H9 (cell line): ENCODE measurements at regions not wholly inside any gene's neighbourhood (a gene's known extent, or its start where the extent isn't known, plus 50 kb on each side); places are given as distances from the start of the nearest gene placed in this dataset.

Experiments
- DNase-seq: peaks from one replicate; pipeline ENCODE4 v3.0.0-alpha.2; 2017
- H2AFZ ChIP-seq: one replicate; pipeline ENCODE4 v1.6.1; 2013; ENCODE audit warnings: mild to moderate bottlenecking, low read length, control low read depth, moderate library complexity
- H2AK5ac ChIP-seq: 2 replicates; pipeline ENCODE4 v1.6.1; 2013; ENCODE audit warnings: low read length, control low read depth, mixed read lengths; ENCODE audit not compliant: insufficient read length
- H2BK120ac ChIP-seq: one replicate; pipeline ENCODE4 v1.6.1; 2013; ENCODE audit warnings: low read depth, mild to moderate bottlenecking, low read length, control low read depth, inconsistent platforms; ENCODE audit not compliant: poor library complexity, severe bottlenecking
- H2BK12ac ChIP-seq: 2 replicates; pipeline ENCODE4 v1.6.1; 2013; ENCODE audit warnings: low read length, control low read depth, mixed read lengths, low read depth; ENCODE audit not compliant: insufficient read length
- H2BK15ac ChIP-seq: 2 replicates; pipeline ENCODE4 v1.6.1; 2013; ENCODE audit warnings: low read depth, low read length, control low read depth
- H2BK20ac ChIP-seq: one replicate; pipeline ENCODE4 v1.6.1; 2013; ENCODE audit warnings: low read depth, mild to moderate bottlenecking, low read length, control low read depth, inconsistent platforms; ENCODE audit not compliant: poor library complexity, severe bottlenecking
- H2BK5ac ChIP-seq: 2 replicates; pipeline ENCODE4 v1.6.1; 2013; ENCODE audit warnings: low read length, control low read depth, mixed read lengths; ENCODE audit not compliant: insufficient read length
- H3K14ac ChIP-seq: 2 replicates; pipeline ENCODE4 v1.6.1; 2013; ENCODE audit warnings: low read length, control low read depth; ENCODE audit not compliant: insufficient read depth
- H3K18ac ChIP-seq: 2 replicates; pipeline ENCODE4 v1.6.1; 2013; ENCODE audit warnings: low read depth, mild to moderate bottlenecking, mixed read lengths, low read length, control low read depth; ENCODE audit not compliant: insufficient read length
- H3K23ac ChIP-seq: 2 replicates; pipeline ENCODE4 v1.6.1; 2013; ENCODE audit warnings: low read length, control low read depth, mixed read lengths, low read depth; ENCODE audit not compliant: insufficient read length
- H3K23me2 ChIP-seq: 2 replicates; pipeline ENCODE4 v1.6.1; 2013; ENCODE audit warnings: low read depth, mild to moderate bottlenecking, mixed read lengths, low read length, control low read depth; ENCODE audit not compliant: insufficient read length, poor library complexity, severe bottlenecking
- H3K27ac ChIP-seq: 2 replicates; pipeline ENCODE4 v1.5.1; 2013; ENCODE audit warnings: low read length, control low read depth, mixed read lengths, low read depth; ENCODE audit not compliant: insufficient read length
- H3K27me3 ChIP-seq: 2 replicates; pipeline ENCODE4 v1.6.1; 2013; ENCODE audit warnings: low read length, control low read depth, inconsistent platforms; ENCODE audit not compliant: insufficient read depth
- H3K4ac ChIP-seq: 2 replicates; pipeline ENCODE4 v1.6.1; 2013; ENCODE audit warnings: low read depth, mild to moderate bottlenecking, control low read depth, inconsistent platforms, low read length, moderate library complexity
- H3K4me1 ChIP-seq: 2 replicates; pipeline ENCODE4 v1.6.1; 2013; ENCODE audit warnings: low read length, control low read depth, inconsistent platforms; ENCODE audit not compliant: insufficient read depth
- H3K4me2 ChIP-seq: 2 replicates; pipeline ENCODE4 v1.6.1; 2013; ENCODE audit warnings: low read length, control low read depth, mixed read lengths; ENCODE audit not compliant: insufficient read length, insufficient read depth
- H3K56ac ChIP-seq: 2 replicates; pipeline ENCODE4 v1.6.1; 2013; ENCODE audit warnings: low read depth, mild to moderate bottlenecking, mixed read lengths, low read length, control low read depth; ENCODE audit not compliant: insufficient read length
- H3K79me1 ChIP-seq: 2 replicates; pipeline ENCODE4 v1.6.1; 2013; ENCODE audit warnings: low read depth, mild to moderate bottlenecking, moderate library complexity, low read length, control low read depth, inconsistent platforms; ENCODE audit not compliant: insufficient read depth, poor library complexity, severe bottlenecking
- H3K79me2 ChIP-seq: 2 replicates; pipeline ENCODE4 v1.6.1; 2013; ENCODE audit warnings: low read length, control low read depth, inconsistent platforms; ENCODE audit not compliant: insufficient read depth
- H3K9ac ChIP-seq: 2 replicates; pipeline ENCODE4 v1.6.1; 2013; ENCODE audit warnings: low read length, control low read depth, mixed read lengths; ENCODE audit not compliant: insufficient read length; ENCODE audit errors: extremely low read depth
- H3K9me3 ChIP-seq: one replicate; pipeline ENCODE4 v1.6.1; 2013; ENCODE audit warnings: low read depth, low read length, inconsistent platforms; ENCODE audit not compliant: control insufficient read depth
- H3T11ph ChIP-seq: one replicate; pipeline ENCODE4 v1.6.1; 2013; ENCODE audit warnings: mild to moderate bottlenecking, low read length, control low read depth, inconsistent platforms
- H4K20me1 ChIP-seq: one replicate; pipeline ENCODE4 v1.6.1; 2013; ENCODE audit not compliant: control insufficient read depth, insufficient read length, insufficient read depth
- H4K5ac ChIP-seq: 2 replicates; pipeline ENCODE4 v1.6.1; 2013; ENCODE audit warnings: low read depth, mild to moderate bottlenecking, mixed read lengths, low read length, control low read depth; ENCODE audit not compliant: insufficient read length
- H4K8ac ChIP-seq: replicated peaks from 2 replicates; pipeline ENCODE4 v1.6.1; 2013; ENCODE audit warnings: low read length, control low read depth, mixed read lengths, low read depth; ENCODE audit not compliant: insufficient read length
- H4K91ac ChIP-seq: 2 replicates; pipeline ENCODE4 v1.6.1; 2013; ENCODE audit warnings: low read depth, mild to moderate bottlenecking, moderate library complexity, mixed read lengths, low read length, control low read depth; ENCODE audit not compliant: insufficient read length
- H3K27ac Mint-ChIP-seq, 3 experiments: 2 replicates in 2 of 3; 3 replicates in 1 of 3; pipeline ENCODE4 v1.8.0; 2020 to 2021; ENCODE audit warnings: mixed read lengths in 3 of 3, mild to moderate bottlenecking in 1 of 3, moderate library complexity in 1 of 3
- H3K27me3 Mint-ChIP-seq: 2 replicates; pipeline ENCODE4 v1.8.0; 2021; ENCODE audit warnings: low read depth, mild to moderate bottlenecking, moderate library complexity, mixed read lengths
- H3K36me3 Mint-ChIP-seq, 3 experiments: 2 replicates in 2 of 3; 3 replicates in 1 of 3; pipeline ENCODE4 v1.8.0; 2020 to 2021; ENCODE audit warnings: low read depth in 3 of 3, mixed read lengths in 3 of 3; ENCODE audit not compliant: insufficient read depth in 1 of 3
- H3K4me1 Mint-ChIP-seq, 2 experiments: 2 replicates each; pipeline ENCODE4 v1.8.0; 2020; ENCODE audit warnings: mixed read lengths in 2 of 2
- H3K4me3 Mint-ChIP-seq, 2 experiments: 2 replicates in 1 of 2; 3 replicates in 1 of 2; pipeline ENCODE4 v1.8.0; 2020 to 2021; ENCODE audit warnings: mild to moderate bottlenecking in 2 of 2, mixed read lengths in 2 of 2, moderate library complexity in 1 of 2
- H3K9me3 Mint-ChIP-seq, 2 experiments: 2 replicates in 1 of 2; 3 replicates in 1 of 2; pipeline ENCODE4 v1.8.0; 2020; ENCODE audit warnings: mild to moderate bottlenecking in 2 of 2, mixed read lengths in 2 of 2, moderate library complexity in 1 of 2
- CTCF ChIP-seq: fragments of 200-600 bp; sonication (generic); conservative IDR thresholded peaks from 3 replicates; pipeline ENCODE4 v1.8.0; 2021; ENCODE audit warnings: antibody characterized with exemption, mild to moderate bottlenecking
- WGBS: extraction: QIAGEN DNeasy Blood & Tissue Kit; methylation state at CpG from one replicate; pipeline ENCODE4 v1.1.7; 2013; ENCODE audit warnings: missing lambda C conversion rate, low lambda C conversion rate, mixed read lengths; ENCODE audit not compliant: insufficient read length; ENCODE audit errors: extremely low coverage; 5-methylcytosine and 5-hydroxymethylcytosine counted together

DNA sequence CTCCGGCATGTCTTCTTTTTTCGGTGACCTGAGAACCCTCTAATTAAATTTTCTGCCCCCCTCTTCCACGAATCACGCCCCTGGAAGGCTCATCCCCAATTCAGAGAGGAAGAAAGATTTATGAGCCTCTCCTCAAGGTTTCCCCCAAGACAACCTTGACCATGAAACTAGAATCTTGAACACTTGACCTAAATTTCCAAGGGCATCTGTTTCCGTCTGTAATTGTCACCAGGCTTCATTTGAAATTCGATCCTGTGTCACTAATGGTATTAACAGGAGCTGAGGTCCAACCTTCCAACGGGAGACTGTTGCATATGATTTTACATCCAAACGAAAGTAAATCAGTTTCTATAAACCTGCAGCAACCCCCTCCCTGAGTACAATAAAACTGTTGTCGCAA is 139.9 kb upstream of the ZIC3 start:
- Histone ChIP-seq H3K18ac (no peak overlapping the region), H4K91ac (no peak overlapping the region), H3K9me3 (no peaks in the 10 kb centered on the region), H4K5ac (no peak overlapping the region), H4K8ac (no peak overlapping the region), H3K56ac (no peak overlapping the region), H3K4ac (no peak overlapping the region), H2BK120ac (no peak overlapping the region), H2AFZ (no peak overlapping the region), H3T11ph (no peak overlapping the region), H3K9ac (no peak overlapping the region), H4K20me1 (no peaks in the 10 kb centered on the region), H3K27ac (no peak overlapping the region), H2BK5ac (no peak overlapping the region), H3K79me2 (no peaks in the 10 kb centered on the region), H3K23ac (no peak overlapping the region), H2BK12ac (no peak overlapping the region), H3K4me1 (peaks cover 3% of the 10 kb centered on the region; the same call in 1 of the 2 replicates), H2BK15ac (no peak overlapping the region), H2AK5ac (no peak overlapping the region), H3K4me2 (peak overlapping the region; percentile 75), H3K23me2 (peaks cover 37% of the 10 kb centered on the region), H2BK20ac (no peak overlapping the region), H3K27me3 (peaks cover 32% of the 10 kb centered on the region), H3K79me1 (no peaks in the 10 kb centered on the region), H3K14ac (no peak overlapping the region)
- DNase-seq: no peak
- Mint-ChIP-seq H3K4me3 (peak overlapping the region; percentile 63 to 84), H3K27me3 (peaks cover 95% of the 10 kb centered on the region), H3K36me3 (no peaks in the 10 kb centered on the region; a peak in 1 of 7 replicates), H3K9me3 (peaks cover 0 to 50% of the 10 kb centered on the region in 2 experiments; a peak in 2 of 5 replicates), H3K27ac (no peak overlapping the region), H3K4me1 (peaks cover 24 to 41% of the 10 kb centered on the region in 2 experiments)
- no CpG with 5 or more reads among the region's 9 CpGs for WGBS
- no peak for TF ChIP-seq CTCF
